Keratinocyte (primary cell): ENCODE measurements at regions not wholly inside any gene's neighbourhood (a gene's known extent, or its start where the extent isn't known, plus 50 kb on each side); places are given as distances from the start of the nearest gene placed in this dataset.

Source experiments
- DNase-seq: peaks from one replicate; pipeline ENCODE4 v3.0.0-alpha.2; 2011; ENCODE audit warnings: low read depth, missing footprints, low spot score
- FAIRE-seq: peaks from 2 replicates; lab custom pipeline; 2011; peaks lifted over from hg19 to GRCh38; lab: Jason Lieb, UNC
- H2AFZ ChIP-seq: 2 replicates; pipeline ENCODE4 v1.6.0; 2012; ENCODE audit warnings: low read length, control low read depth, inconsistent platforms; ENCODE audit not compliant: control insufficient read depth
- H3K27ac ChIP-seq: 2 replicates; pipeline ENCODE4 v1.5.1; 2011; ENCODE audit warnings: low read length; ENCODE audit not compliant: control insufficient read depth, insufficient read depth
- H3K27me3 ChIP-seq: 3 replicates; pipeline ENCODE4 v1.6.0; 2011; ENCODE audit warnings: low read length; ENCODE audit not compliant: control insufficient read depth, insufficient read depth; ENCODE audit errors: extremely low read depth
- H3K36me3 ChIP-seq, 2 experiments: 2 replicates in 1 of 2; 3 replicates in 1 of 2; pipeline ENCODE4 v1.5.1; 2011; ENCODE audit warnings: low read length in 2 of 2, mild to moderate bottlenecking in 1 of 2; ENCODE audit not compliant: control insufficient read depth in 2 of 2, insufficient read depth in 2 of 2; ENCODE audit errors: extremely low read depth in 1 of 2
- H3K4me1 ChIP-seq: 3 replicates; pipeline ENCODE4 v1.5.1; 2011; ENCODE audit warnings: low read length; ENCODE audit not compliant: control insufficient read depth, insufficient read depth; ENCODE audit errors: extremely low read depth
- H3K4me2 ChIP-seq: 3 replicates; pipeline ENCODE4 v1.6.0; 2011; ENCODE audit warnings: low read depth, low read length; ENCODE audit not compliant: control insufficient read depth, insufficient read depth; ENCODE audit errors: extremely low read depth
- H3K4me3 ChIP-seq, 3 experiments: fragments of 200-600 bp in 1 of 3; sonication (generic) in 1 of 3; 2 replicates in 2 of 3; 3 replicates in 1 of 3; pipeline ENCODE4 v1.5.1; 2011 to 2016; ENCODE audit warnings: low read length in 3 of 3, mild to moderate bottlenecking in 3 of 3, control low read depth in 2 of 3, inconsistent platforms in 1 of 3, low read depth in 1 of 3, mixed read lengths in 1 of 3, mixed run types in 1 of 3, moderate library complexity in 1 of 3; ENCODE audit not compliant: control insufficient read depth in 2 of 3, insufficient read depth in 2 of 3; ENCODE audit errors: extremely low read depth in 1 of 3
- H3K79me2 ChIP-seq: 2 replicates; pipeline ENCODE4 v1.6.0; 2012; ENCODE audit warnings: low read length; ENCODE audit not compliant: control insufficient read depth, insufficient read depth
- H3K9ac ChIP-seq: 3 replicates; pipeline ENCODE4 v1.6.0; 2011; ENCODE audit warnings: low read length; ENCODE audit not compliant: control insufficient read depth, insufficient read depth; ENCODE audit errors: extremely low read depth
- H3K9me1 ChIP-seq: 3 replicates; pipeline ENCODE4 v1.6.0; 2011; ENCODE audit warnings: low read length; ENCODE audit not compliant: control insufficient read depth, insufficient read depth; ENCODE audit errors: extremely low read depth
- H3K9me3 ChIP-seq: 2 replicates; pipeline ENCODE4 v1.5.1; 2012; ENCODE audit warnings: low read depth, low read length; ENCODE audit not compliant: control insufficient read depth
- H4K20me1 ChIP-seq: 3 replicates; pipeline ENCODE4 v1.6.0; 2011; ENCODE audit warnings: low read length; ENCODE audit not compliant: control insufficient read depth, insufficient read depth; ENCODE audit errors: extremely low read depth
- EZH2 ChIP-seq: IDR thresholded peaks from one replicate; pipeline ENCODE4 v1.6.1; 2012; ENCODE audit warnings: inconsistent platforms, mild to moderate bottlenecking, low read length, moderate library complexity
- dilution Hi-C: fragments of 300-500 bp; cut with MboI; formaldehyde crosslinking; loops from one replicate; pipeline ENCODE4 v1.7.0; 2020; ENCODE audit warnings: low sequenced_read_pairs; ENCODE audit not compliant: extremely low pct_ligation_motif_present
- TF ChIP-seq, protein P1 (sequence below), 3 experiments: IDR thresholded peaks in 1 of 3; conservative IDR thresholded peaks in 1 of 3; optimal IDR thresholded peaks in 1 of 3; 2 replicates in 2 of 3; 3 replicates in 1 of 3; pipeline versions ENCODE3 to v1.5.1; 2011; ENCODE audit warnings: low read length in 3 of 3, mild to moderate bottlenecking in 3 of 3, moderate library complexity in 2 of 3, control low read depth in 1 of 3, inconsistent platforms in 1 of 3; ENCODE audit not compliant: insufficient read depth in 2 of 3; ENCODE audit errors: extremely low read depth in 1 of 3

DNA sequence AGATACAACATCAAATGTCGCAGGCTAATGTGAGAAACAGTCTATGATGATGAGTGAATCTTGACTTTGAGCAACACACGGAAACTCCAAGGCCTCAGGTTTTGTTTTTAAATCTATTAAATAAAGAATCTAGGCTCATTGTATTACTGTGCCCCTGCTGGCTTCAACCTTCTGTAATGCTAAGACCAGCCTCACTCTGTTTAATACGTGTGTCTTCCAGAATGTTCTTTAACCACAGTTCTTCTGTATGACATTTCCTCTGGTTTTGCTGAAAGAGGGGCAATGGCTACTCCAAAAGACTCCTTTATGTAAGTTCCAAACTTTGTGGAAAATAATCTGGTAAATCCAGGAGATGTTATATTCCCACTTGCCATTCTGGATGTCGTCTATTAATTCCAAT is 101.1 kb upstream of the TIAM1 start:
- FAIRE-seq (no peak), DNase-seq (no peak)
- Histone ChIP-seq H3K9ac (no peak overlapping the region), H3K79me2 (no peaks in the 10 kb centered on the region), H3K27me3 (no peaks in the 10 kb centered on the region), H3K36me3 (no peaks in the 10 kb centered on the region), H3K9me3 (peaks cover 6% of the 10 kb centered on the region), H3K27ac (no peak overlapping the region), H3K4me1 (no peaks in the 10 kb centered on the region), H3K4me3 (no peak overlapping the region), H2AFZ (no peak overlapping the region), H3K4me2 (no peak overlapping the region), H4K20me1 (no peaks in the 10 kb centered on the region), H3K9me1 (no peaks in the 10 kb centered on the region)
- TF ChIP-seq, protein P1, sequence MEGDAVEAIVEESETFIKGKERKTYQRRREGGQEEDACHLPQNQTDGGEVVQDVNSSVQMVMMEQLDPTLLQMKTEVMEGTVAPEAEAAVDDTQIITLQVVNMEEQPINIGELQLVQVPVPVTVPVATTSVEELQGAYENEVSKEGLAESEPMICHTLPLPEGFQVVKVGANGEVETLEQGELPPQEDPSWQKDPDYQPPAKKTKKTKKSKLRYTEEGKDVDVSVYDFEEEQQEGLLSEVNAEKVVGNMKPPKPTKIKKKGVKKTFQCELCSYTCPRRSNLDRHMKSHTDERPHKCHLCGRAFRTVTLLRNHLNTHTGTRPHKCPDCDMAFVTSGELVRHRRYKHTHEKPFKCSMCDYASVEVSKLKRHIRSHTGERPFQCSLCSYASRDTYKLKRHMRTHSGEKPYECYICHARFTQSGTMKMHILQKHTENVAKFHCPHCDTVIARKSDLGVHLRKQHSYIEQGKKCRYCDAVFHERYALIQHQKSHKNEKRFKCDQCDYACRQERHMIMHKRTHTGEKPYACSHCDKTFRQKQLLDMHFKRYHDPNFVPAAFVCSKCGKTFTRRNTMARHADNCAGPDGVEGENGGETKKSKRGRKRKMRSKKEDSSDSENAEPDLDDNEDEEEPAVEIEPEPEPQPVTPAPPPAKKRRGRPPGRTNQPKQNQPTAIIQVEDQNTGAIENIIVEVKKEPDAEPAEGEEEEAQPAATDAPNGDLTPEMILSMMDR (optimal IDR thresholded peaks at IDR 0.05 in 1 of 3, IDR thresholded peaks at IDR 0.05 in 1 of 3, conservative IDR thresholded peaks at IDR 0.05 in 1 of 3; ENCODE audit: extremely low read depth in 1 of 3, insufficient read depth in 2 of 3, low read length in 3 of 3): no peak
- no peak for TF ChIP-seq EZH2
- dilution Hi-C loops: no loop called here

DNA sequence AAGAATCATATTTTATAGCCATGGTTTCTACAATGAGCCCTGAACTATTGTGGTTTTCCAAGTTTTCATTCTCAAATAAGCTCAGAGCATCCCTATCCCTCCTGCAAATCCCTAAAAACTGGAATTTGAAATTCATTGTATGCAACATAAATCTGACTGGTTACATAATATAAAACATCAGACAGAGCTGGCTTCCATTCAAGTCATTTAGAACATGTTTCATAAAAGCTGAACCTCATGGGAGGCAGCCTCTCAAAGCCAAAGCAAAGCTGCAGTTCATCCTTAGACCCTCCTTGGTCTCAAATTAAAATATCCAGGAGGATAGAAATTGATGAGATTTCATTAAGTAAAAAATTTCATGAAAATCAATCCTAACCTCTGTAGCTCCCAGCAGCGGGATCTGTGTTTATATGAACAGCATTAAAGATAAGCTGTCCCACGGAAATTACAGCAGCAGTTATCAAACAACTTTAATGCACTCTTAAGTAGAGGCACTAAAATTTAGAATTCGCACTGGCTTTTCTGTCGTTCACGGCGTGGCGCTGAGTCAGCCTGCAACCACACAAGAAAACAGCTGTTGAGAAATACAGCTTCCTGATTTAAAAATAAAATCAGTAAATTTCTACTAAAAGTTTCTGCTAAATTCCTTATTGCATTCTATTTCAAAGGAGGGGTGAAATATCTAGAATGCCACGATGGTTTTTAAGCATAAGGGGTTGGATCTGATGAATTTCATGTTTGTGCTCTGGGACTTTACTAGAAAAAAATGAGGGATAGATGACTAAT is 99.9 kb upstream of the TIAM1 start:
- Histone ChIP-seq H3K4me1 (no peaks in the 10 kb centered on the region), H3K27ac (no peak overlapping the region), H3K9ac (no peak overlapping the region), H4K20me1 (no peaks in the 10 kb centered on the region), H3K27me3 (no peaks in the 10 kb centered on the region), H3K9me3 (peaks cover 6% of the 10 kb centered on the region), H3K4me3 (no peak overlapping the region), H3K4me2 (no peak overlapping the region), H3K79me2 (no peaks in the 10 kb centered on the region), H2AFZ (no peak overlapping the region), H3K36me3 (no peaks in the 10 kb centered on the region), H3K9me1 (no peaks in the 10 kb centered on the region)
- no peak for FAIRE-seq
- TF ChIP-seq, protein P1 (optimal IDR thresholded peaks at IDR 0.05 in 1 of 3, IDR thresholded peaks at IDR 0.05 in 1 of 3, conservative IDR thresholded peaks at IDR 0.05 in 1 of 3; ENCODE audit: extremely low read depth in 1 of 3, insufficient read depth in 2 of 3, low read length in 3 of 3): no peak
- no peak for TF ChIP-seq EZH2
- dilution Hi-C loops: no loop called here
- DNase-seq: no peak
